ENCODE measurements at regions not wholly inside any gene's neighbourhood (a gene's known extent, or its start where the extent isn't known, plus 50 kb on each side); places are given as distances from the start of the nearest gene placed in this dataset.

DNA sequence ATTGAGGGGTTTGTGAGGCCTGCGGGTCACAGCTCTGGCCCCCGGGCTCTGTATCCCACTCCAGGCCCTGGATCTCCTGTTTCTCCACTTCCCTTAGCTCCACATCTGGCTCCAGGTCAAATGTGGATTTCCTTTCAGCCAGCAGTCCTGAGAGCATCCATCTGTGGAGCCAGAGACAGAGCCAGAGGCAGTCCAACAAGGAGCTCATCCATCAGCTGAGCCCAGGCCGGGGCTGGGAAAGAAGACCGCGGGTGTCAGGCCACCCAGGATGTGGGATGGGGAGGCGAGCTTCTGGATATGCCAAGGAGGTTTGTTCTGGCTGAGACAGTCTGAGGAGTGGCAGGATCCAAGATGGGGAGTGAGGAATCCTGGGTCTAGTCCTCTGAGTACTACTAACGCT lies 91.7 kb downstream of the EFNB1 start:
- TF ChIP-seq EP300 (IDR thresholded peaks at IDR 0.05; ENCODE audit: borderline replicate concordance in 1 of 2, low read depth in 1 of 2, low read length in 1 of 2): no peak
- TF ChIP-seq, protein P1, sequence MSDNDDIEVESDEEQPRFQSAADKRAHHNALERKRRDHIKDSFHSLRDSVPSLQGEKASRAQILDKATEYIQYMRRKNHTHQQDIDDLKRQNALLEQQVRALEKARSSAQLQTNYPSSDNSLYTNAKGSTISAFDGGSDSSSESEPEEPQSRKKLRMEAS (IDR thresholded peaks at IDR 0.05; ENCODE audit: low read depth): no peak
- TF ChIP-seq CTCF (IDR thresholded peaks at IDR 0.05): no peak
- TF ChIP-seq SMC3 (IDR thresholded peaks at IDR 0.05; ENCODE audit: low read depth, low read length): no peak
- no peak for TF ChIP-seq REST (IDR thresholded peaks at IDR 0.05; ENCODE audit: low read depth, low read length)
- TF ChIP-seq RAD21 (IDR thresholded peaks at IDR 0.05; ENCODE audit: low read length): no peak
- no peak for TF ChIP-seq GABPA (IDR thresholded peaks at IDR 0.05; ENCODE audit: low read depth)
- TF ChIP-seq FOXJ3 (CRISPR knock-in tag; IDR thresholded peaks at IDR 0.05): no peak
- TF ChIP-seq ELF1 (IDR thresholded peaks at IDR 0.05): no peak
- TF ChIP-seq TAF1 (IDR thresholded peaks at IDR 0.05; ENCODE audit: borderline replicate concordance, low read depth, low read length): no peak

All from SK-N-SH (cell line).